ENCODE measurements at regions not wholly inside any gene's neighbourhood (a gene's known extent, or its start where the extent isn't known, plus 50 kb on each side); places are given as distances from the start of the nearest gene placed in this dataset.
A peak's percentile ranks its signal among the peaks of the same experiment; 100 is the strongest.

- no peak overlapping the region for H3K4me3 ChIP-seq
- no peak overlapping the region for H3K4me3 Mint-ChIP-seq
- no peak overlapping the region for H3K4me2 ChIP-seq
- no peak overlapping the region for H2AFZ ChIP-seq (replicated peaks)
- H3K9me3 Mint-ChIP-seq: peaks cover 6% of the 10 kb centered on the region
- TF ChIP-seq EZH2 (IDR thresholded peaks at IDR 0.05) (no peak), EZH2phosphoT487 (IDR thresholded peaks at IDR 0.05) (no peak), CTCF (IDR thresholded peaks at IDR 0.05) (no peak)
- no peaks in the 10 kb centered on the region for H3K27me3 ChIP-seq
- H3K79me2 ChIP-seq (ENCODE audit: low read depth): no peaks in the 10 kb centered on the region
- no peaks in the 10 kb centered on the region for H3K4me1 ChIP-seq
- no peaks in the 10 kb centered on the region for H3K4me1 Mint-ChIP-seq
- no peaks in the 10 kb centered on the region for H3K36me3 Mint-ChIP-seq
- no peaks in the 10 kb centered on the region for H3K36me3 ChIP-seq
- peaks cover 3% of the 10 kb centered on the region for H3K27me3 Mint-ChIP-seq (ENCODE audit: insufficient read depth, low read depth)
- no peak overlapping the region for H3K27ac Mint-ChIP-seq
- H3K9ac ChIP-seq: no peak overlapping the region
- H3F3A ChIP-seq (ENCODE audit: low read depth): no peaks in the 10 kb centered on the region
- no peak overlapping the region for H3K27ac ChIP-seq
- no peak for DNase-seq (ENCODE audit: low spot score)
- H4K20me1 ChIP-seq (ENCODE audit: low read depth): no peaks in the 10 kb centered on the region
- H3K9me3 ChIP-seq (ENCODE audit: low read depth): no peaks in the 10 kb centered on the region
Measured at GRCh38 chr7:4575254-4575653, 106.8 kb upstream of the FOXK1 start.

- Mint-ChIP-seq H3K27ac (no peak overlapping the region), H3K9me3 (peaks cover 7% of the 10 kb centered on the region), H3K36me3 (no peaks in the 10 kb centered on the region), H3K27me3 (ENCODE audit: insufficient read depth, low read depth) (peaks cover 7% of the 10 kb centered on the region), H3K4me3 (no peak overlapping the region), H3K4me1 (peaks cover 15% of the 10 kb centered on the region)
- DNase-seq (ENCODE audit: low spot score): no peak
- Histone ChIP-seq H3K4me1 (peaks cover 4% of the 10 kb centered on the region), H3K79me2 (ENCODE audit: low read depth) (no peaks in the 10 kb centered on the region), H4K20me1 (ENCODE audit: low read depth) (no peaks in the 10 kb centered on the region), H2AFZ (replicated peaks) (peak overlapping the region; percentile 44), H3K4me3 (no peak overlapping the region), H3F3A (ENCODE audit: low read depth) (peaks cover 14% of the 10 kb centered on the region), H3K36me3 (no peaks in the 10 kb centered on the region), H3K4me2 (no peak overlapping the region), H3K27me3 (no peaks in the 10 kb centered on the region), H3K9me3 (ENCODE audit: low read depth) (no peaks in the 10 kb centered on the region), H3K9ac (no peak overlapping the region), H3K27ac (no peak overlapping the region)
- TF ChIP-seq EZH2 (IDR thresholded peaks at IDR 0.05): no peak
Measured at GRCh38 chr7:4602905-4603842, 78.9 kb upstream of the FOXK1 start.

- TF ChIP-seq EZH2phosphoT487 (IDR thresholded peaks at IDR 0.05) (no peak), CTCF (IDR thresholded peaks at IDR 0.05) (no peak), EZH2 (IDR thresholded peaks at IDR 0.05) (no peak)
- Mint-ChIP-seq H3K9me3 (peaks cover 7% of the 10 kb centered on the region), H3K27ac (no peak overlapping the region), H3K36me3 (no peaks in the 10 kb centered on the region), H3K27me3 (ENCODE audit: insufficient read depth, low read depth) (peaks cover 7% of the 10 kb centered on the region), H3K4me3 (no peak overlapping the region), H3K4me1 (peaks cover 15% of the 10 kb centered on the region)
- Histone ChIP-seq H3K27me3 (no peaks in the 10 kb centered on the region), H4K20me1 (ENCODE audit: low read depth) (no peaks in the 10 kb centered on the region), H3K4me2 (no peak overlapping the region), H3K4me3 (no peak overlapping the region), H3K79me2 (ENCODE audit: low read depth) (no peaks in the 10 kb centered on the region), H2AFZ (replicated peaks) (no peak overlapping the region), H3K9ac (no peak overlapping the region), H3K9me3 (ENCODE audit: low read depth) (no peaks in the 10 kb centered on the region), H3K27ac (no peak overlapping the region), H3K36me3 (no peaks in the 10 kb centered on the region), H3K4me1 (peaks cover 4% of the 10 kb centered on the region), H3F3A (ENCODE audit: low read depth) (peaks cover 14% of the 10 kb centered on the region)
- DNase-seq (ENCODE audit: low spot score): no peak
Measured at GRCh38 chr7:4603843-4604231, 78.3 kb upstream of the FOXK1 start.

- Histone ChIP-seq H3K9me3 (ENCODE audit: low read depth) (no peaks in the 10 kb centered on the region), H3F3A (ENCODE audit: low read depth) (peaks cover 14% of the 10 kb centered on the region), H2AFZ (replicated peaks) (no peak overlapping the region), H3K4me1 (peaks cover 4% of the 10 kb centered on the region), H3K27ac (no peak overlapping the region), H3K4me3 (no peak overlapping the region), H3K4me2 (no peak overlapping the region), H4K20me1 (ENCODE audit: low read depth) (no peaks in the 10 kb centered on the region), H3K27me3 (no peaks in the 10 kb centered on the region), H3K79me2 (ENCODE audit: low read depth) (no peaks in the 10 kb centered on the region), H3K36me3 (no peaks in the 10 kb centered on the region), H3K9ac (no peak overlapping the region)
- no peak for DNase-seq (ENCODE audit: low spot score)
- Mint-ChIP-seq H3K36me3 (no peaks in the 10 kb centered on the region), H3K27me3 (ENCODE audit: insufficient read depth, low read depth) (peaks cover 7% of the 10 kb centered on the region), H3K4me3 (no peak overlapping the region), H3K4me1 (peaks cover 15% of the 10 kb centered on the region), H3K27ac (no peak overlapping the region), H3K9me3 (peaks cover 7% of the 10 kb centered on the region)
- TF ChIP-seq EZH2phosphoT487 (IDR thresholded peaks at IDR 0.05) (no peak), EZH2 (IDR thresholded peaks at IDR 0.05) (no peak), CTCF (IDR thresholded peaks at IDR 0.05) (no peak)
Measured at GRCh38 chr7:4604456-4604940, 77.6 kb upstream of the FOXK1 start.
